ENCODE measurements at regions not wholly inside any gene's neighbourhood (a gene's known extent, or its start where the extent isn't known, plus 50 kb on each side); places are given as distances from the start of the nearest gene placed in this dataset.

DNA sequence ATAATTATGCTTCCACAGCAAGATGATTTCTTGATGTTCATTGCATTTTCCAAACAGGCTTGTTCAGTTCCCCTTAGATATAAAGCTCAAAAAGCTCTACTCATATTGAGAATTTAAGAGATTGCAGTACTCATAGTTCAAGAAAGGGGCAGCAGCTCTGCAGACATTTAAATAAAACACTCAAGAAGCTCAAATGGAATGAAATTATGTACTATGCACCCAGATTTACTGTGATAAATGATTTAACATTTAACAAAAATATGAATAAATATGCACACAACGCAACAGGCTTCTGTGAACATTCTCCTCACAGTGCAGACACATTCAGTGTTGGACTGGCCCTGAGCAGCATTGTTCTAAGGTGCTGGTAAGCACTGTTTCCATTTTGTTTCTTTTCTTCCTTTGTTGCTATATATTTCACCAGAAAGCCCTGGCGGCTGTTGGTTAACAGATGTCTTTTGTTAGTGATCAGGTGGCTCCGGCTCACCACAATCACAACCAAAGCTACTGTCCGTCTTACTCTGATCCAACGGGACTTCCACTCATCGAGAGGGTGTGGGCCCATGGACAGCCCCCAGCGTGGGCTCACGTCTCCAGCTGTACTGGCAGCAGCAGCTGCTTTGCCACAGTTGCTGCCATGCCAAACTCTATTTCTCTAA, 1440.3 kb downstream of the NCAM2 start:
- DNase-seq = no peak

DNA sequence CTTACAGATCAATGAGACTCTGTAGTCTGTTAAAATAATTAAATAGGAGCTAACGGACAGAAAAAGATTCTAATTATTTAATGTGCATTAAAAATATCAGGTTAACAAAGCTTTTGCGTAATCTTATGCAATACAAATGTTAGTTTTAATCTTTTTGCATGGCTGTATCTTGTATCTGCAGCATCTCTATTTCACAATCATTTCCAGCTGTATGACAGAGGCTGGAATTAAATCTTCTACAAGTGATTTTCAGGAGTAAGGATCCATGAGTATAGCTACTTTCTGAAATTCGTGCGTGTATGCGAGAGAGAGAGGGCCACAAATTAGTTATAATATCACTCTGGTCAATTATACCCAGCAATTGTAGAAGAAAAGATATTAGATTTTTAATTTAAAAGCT, 1446.8 kb downstream of the NCAM2 start:
- no peak for DNase-seq

DNA sequence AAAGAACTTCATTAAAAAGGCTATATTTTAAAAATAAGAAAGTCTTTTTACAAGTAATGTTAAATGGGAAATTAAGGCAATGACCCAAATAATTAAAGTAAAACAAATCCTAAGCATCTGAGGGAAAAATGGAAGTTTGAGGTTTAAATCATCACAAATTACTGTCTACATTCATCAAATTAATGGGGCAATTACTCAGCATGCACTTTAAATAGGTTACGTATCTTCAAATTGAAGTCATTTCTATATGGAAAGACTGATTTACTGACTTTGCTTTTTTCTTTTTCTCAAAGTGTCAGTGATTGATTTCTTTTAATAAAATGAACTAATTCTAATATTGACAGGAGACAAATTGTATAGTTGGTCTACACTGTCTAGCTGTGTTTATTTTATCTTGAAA, 1452.3 kb downstream of the NCAM2 start:
- DNase-seq = no peak

DNA sequence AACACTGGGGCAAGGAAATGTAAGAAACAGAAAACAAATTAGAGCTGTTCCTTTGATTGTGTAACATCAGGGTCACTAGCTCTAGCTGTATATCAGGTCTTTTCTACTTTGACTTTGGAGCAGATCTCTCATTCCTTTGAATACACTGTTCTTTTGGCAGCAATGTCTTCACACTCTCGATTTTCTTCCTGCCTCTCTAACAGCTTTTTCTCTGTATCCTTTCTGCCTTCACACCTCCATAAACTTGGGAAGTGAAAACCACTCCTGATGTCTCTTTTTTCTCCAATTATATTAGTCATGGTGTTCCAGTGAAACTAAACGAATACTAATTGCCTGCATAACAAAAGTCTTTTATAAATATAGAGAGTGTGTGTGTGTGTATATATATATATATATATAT, 1458.0 kb downstream of the NCAM2 start:
- no peak for DNase-seq

DNA sequence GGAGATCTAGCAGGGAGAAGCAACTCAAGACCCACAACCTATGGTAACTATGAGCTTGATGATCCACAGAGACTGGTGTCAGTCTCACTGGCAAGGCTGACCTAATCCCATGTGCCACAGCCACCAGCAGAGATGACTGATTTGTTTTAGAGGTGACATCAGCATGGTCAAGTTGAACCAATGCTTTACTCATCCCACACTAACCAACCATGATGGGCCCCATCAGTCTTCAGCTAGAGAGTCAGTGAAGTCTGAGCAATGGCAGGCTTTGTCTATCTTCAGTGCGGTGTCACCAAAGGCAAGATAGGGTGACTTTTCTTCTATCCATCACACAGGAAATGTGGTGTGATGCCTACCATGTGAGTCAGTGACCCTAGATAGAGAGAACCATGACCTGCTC, 1470.7 kb downstream of the NCAM2 start:
- DNase-seq = no peak

DNA sequence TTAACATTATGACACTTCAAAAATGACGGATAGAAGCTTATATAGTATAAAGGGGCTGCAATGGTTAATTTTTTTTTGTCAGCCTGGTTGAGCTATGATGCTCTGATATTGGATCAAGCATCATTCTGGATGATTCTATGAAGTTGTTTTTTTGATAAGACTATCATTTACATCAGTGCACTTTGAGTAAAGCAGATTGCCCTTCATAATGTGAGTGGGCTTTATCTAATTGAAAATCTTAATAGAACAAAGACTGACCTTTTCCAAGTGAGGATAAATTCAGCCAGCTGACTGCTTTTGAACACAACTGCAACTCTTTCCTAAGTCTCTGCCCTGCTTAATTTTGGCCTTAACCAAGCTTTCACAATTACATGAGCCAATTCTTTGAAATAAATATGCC, 1476.2 kb downstream of the NCAM2 start:
- DNase-seq = no peak

DNA sequence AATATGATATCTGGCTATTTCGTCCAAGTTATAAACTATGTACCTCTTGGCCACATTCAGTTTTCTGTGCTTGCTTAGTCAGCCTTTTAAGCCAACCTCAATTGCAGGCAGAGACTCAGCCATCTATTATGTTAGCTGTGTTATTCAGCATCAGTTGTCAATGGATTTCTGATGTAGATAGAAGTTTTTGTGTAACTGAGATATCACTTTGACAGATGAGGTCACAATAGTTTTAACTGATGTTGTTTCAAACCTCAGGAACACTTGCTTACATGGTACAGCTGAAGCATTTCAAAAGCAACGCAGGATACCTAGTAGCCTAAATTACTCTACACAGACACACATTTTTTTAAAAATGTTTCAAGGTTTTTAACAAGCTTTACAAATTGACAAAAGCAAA, 1478.0 kb downstream of the NCAM2 start:
- no peak for DNase-seq

DNA sequence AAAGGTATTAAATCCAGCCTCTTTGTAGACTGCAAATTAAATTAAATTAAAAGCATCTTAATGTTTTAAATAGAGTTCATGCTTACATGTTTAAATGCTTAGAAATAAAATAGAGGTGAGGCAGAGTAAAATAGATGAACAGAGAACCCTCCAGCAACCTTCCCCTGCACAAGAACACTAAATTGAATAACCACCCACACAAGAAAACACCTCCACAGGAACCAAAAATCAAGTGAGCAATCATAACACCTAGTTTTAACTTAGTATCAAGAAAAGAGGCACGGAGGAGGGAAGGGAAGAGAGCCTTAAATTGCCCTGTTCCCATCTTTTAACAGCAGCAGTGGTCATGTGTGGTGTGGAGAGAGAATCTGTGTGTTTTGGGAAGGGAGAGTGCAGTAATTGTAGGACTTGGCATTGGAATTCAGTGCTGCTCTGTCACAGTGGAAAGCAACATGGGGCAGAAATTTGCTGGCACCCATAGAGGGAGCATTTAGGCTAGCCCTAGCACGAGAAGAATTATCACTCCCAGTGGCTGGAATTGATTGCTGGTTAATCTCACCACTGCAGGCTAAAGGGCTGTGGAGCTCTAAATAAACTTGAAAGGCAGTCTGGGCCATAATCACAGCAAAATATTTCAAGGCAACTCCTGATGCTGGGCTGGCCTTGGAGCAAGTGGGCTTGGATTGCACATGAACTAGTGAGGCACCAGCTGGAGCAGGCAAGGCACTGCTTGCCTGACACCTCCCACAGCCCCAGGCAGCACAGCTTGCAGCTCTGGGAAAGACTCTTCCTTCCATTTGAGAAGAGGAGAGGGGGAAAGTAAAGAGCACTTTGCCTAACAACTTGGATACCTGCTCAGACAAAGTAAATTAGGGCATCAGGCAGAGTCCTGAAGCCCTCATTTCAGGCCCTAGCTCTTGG, 1478.8 kb downstream of the NCAM2 start:
- DNase-seq = no peak

DNA sequence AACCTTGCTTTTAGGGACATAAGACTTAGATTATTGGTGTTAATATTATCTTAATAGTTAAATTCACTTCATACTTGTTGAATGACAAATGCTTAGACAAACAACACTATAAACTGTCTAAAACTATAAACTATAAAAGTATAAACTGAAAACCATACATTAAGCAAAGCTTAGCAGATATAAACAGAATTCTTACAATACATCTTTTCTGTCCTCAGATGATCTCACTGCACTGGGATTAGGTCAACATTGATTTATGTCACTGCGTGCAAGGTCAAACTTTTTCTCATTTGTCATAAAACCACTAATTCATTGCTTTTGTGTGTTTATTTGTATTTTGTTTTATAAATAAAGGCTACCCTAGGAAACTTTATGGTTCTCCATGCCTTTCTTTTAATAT, 1491.8 kb downstream of the NCAM2 start:
- no peak for DNase-seq

DNA sequence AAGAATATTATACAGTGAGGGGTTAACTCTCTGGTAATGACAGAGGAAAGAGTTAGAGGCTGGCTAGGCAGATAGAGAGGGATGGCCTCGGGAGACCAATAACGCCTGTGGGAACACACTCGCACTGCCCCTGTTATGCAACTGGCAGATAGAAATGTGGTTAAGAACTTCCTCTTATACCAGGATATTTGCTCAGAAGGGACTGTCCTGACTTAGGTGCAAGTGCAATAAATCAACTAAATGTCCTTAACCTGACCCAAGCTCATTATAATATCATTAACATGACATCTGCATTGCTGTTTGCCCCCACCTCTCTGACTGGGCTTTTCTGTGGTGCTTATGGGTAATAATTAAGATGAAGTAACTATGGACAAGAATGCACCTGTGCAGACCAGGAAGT, 1518.0 kb downstream of the NCAM2 start:
- no peak for DNase-seq

DNA sequence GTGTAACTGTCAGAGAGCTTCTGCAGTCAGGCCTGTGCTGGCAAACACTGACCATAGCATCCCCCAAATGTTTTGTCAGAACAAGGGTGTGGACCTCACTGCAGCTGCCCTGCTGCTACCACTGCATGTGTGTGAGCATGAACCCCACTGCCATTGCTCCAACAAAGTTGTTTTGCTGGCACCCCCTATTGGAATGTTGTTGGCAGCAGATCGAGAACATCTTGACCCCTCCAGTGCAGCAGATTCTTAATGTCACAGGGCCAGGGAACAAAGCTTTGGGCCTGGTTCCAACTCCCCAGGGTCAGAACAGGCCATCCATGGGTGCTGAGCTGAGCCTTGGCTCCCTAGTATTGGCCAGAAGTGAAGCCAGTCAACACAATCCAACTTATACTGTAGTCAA, 1537.4 kb downstream of the NCAM2 start:
- DNase-seq = no peak

DNA sequence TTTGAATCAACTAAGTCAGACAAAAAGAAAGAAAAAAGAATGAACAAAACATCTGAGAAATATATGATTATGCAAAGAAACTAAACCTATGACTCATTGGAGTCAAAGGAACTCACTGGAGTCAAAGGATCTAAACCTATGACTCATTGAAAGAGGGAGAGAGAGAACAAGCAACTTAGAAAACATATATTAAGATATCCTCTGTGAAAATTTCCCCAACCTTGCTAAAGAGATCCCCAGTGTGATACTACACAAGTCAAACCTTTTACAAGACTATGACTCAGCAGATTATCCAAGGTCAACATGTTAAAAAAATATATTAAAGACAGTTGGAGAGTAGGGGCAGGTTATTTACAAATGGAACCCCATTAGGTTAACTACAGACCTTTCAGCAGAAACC, 1538.3 kb downstream of the NCAM2 start:
- no peak for DNase-seq

DNA sequence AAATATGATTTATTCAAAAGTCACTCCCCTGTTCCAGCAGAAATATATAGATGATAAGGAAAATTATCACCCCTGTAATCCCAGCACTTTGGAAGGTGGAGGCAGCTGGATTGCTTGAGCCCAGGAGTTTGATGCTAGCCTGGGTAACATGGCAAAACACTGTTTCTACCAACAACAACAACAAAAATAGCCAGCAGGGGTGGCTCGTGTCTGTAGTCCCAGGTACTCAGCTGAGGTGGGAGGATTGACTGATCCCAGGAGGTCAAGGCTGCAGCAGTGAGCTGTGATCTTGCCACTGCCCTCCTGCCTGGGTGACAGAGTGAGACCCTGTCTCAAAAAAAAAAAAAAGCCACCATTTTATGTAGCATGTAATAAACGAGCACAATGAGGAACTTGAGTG, 1546.5 kb downstream of the NCAM2 start:
- no peak for DNase-seq

DNA sequence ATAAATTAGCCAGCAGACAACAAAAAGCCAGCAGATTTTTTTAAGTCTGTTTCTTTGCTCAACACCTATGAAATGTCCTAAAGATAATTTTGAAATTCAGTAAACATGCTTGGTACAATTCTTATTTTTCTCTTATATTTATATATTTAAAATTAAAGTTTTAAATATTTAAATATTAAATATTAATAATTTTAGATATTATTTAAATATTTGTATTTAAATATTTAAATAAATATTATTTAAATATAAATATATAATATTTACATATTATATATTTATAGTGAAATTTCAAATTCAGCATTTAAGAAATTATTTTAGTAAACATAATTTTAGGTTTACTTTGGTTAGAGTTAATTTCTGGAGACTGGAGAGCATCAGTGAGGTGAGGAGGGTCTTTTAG, 1554.2 kb downstream of the NCAM2 start:
- DNase-seq = no peak

DNA sequence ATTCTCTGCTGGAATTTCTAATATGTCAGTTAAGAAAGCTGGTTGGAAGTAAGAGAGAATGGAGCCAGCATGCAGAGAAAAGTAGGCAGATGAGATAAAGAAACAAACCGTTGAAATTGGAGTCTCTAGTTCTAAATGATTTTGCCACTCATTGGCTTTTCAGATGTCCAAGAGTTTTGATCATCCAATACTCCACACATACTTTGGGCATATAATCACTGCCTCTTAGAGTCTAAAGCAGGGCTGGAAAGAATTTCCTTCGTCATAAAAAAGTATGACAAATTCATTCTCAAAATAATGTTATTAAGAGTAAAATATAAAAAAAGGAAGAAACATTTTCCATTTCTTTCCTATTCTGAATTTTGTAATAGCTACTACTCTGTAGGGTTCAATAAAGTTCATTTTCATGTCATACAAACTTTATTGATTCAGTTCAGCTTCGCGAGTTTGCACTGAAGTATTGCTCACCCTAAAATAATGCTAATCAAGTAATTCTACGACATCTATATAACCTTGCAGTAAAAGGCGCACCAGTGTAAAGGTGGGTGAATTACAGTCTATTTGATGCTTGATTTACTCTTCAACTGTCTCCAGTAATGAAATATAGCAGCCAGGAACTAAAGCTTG, 1556.6 kb downstream of the NCAM2 start:
- DNase-seq = no peak

DNA sequence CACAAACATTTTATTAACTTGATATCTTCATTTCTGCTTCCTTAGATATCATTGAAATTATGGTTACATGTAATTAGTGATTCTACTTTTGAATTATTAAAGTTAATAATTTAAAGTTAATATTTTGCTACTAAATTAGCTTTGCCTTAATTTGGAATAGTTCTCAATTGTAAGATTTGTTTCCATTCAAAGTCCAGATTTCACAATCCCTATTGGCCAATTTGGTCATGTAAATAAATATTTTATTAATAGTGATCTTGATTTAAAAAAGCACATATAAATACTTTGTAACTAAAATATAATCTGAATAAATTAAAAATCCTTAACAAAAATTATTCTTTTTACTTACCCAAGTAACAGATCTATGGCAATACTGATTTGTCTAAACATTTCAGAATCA, 1558.6 kb downstream of the NCAM2 start:
- DNase-seq = no peak

DNA sequence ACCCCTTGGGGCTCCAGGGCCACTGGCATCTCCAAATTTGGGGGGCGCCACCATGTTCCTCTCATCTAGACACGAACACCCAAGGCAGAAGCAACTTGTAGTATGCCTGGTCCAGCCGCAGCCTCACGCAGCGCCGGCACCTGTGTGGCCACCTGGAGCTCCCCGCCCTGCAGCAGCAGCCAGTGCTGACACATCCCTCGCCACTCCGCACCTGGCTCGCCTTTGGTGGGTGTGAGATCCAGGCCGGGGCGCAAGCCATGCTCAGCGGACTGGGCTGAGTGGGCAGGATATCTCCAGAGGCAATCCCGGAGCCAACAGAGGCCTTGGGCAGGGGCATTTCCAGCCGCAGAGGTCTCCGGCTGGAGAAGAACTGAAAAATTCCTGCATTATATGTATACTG, 1563.7 kb downstream of the NCAM2 start:
- DNase-seq = no peak

DNA sequence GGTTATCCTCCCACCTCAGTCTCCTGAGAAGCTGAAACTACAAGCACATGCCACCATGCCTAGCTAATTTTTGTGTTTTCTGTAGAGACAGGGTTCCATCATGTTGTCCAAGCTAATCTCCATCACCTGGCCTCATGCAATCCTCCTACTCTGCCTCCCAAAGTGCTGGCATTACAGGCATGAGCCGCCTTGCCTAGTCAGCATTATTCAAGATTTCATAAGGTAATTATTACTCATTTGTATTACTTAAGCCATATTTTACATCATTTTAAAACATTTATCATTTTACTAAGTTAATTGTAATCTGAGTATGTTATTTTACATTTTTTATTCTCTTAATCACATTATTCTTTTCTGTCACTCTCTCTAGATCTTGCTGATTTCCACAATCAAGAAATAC, 1575.6 kb downstream of the NCAM2 start:
- DNase-seq = no peak

DNA sequence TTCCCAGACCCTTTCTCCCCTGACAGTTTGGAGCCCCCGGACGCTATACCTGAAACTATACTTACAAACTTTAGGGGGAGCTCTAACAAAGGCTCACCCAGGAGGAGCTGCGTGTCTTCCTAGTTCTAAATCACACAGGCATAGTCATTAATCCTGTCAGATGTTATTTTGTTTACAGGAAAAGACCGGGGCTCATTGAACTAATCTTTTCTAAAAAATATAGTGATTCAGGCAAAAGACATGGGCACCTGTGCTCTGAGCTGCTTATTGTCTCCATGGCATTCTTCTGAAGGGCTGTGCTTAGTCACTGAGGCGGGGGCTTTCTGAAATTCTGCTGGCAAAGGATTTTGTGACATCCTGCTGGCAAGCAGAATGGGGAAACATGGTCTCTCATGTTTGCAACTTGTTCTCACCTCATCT, 1577.0 kb downstream of the NCAM2 start:
- DNase-seq = peak; percentile 40

DNA sequence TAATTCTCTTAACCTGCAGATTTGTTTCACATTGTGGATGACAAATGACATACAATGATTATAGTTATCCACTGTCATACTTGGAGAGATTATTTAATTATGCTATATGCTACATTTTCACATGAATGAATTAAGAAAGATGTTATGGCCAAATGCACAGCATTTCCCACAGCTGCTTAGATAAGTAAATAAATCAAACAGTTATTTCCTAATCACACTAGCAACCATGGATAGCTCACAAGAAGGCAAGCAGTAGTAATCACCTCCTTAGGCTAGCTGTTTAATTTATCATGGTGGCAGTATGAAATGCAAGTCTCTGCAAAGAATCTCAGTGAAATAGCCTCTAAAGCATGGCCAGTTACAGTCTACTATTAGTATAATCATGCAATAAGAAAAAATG, 1581.5 kb downstream of the NCAM2 start:
- DNase-seq = no peak

DNA sequence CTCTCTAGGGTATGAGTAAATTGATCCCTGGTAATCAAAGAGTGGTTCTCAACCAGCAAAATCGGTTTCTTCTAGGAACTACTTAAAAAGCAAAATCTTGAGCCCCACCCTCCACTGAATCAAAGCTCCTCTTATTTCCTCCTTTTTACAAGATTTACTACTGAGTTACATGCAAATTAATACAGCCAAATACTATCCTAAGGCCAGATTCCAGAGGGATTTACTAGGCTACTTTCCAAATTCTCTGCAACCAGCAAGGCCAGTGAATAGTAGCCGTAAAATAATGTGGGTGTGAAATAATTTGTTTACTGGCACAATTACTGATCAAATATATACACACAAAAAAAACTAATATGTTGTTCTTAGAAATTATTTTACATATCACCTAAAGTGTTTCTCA, 1583.8 kb downstream of the NCAM2 start:
- DNase-seq = no peak

DNA sequence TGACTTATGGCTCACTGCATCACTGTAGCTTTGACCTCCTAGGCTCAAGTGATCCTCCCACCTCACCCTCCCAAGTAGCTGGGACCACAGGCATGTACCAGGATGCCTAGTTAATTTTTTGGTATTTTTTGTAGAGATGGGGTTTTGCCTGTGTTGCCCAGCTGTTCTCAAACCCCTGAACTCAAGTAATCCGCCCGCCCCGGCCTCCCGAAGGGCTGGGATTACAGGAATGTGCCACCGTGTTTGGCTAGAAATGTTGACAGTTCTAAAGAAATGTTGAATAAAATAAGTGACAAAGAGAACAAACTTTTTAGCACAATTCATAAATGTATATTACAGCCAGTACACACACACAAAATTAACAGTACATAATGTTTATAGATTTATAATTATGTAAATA, 1586.1 kb downstream of the NCAM2 start:
- DNase-seq = no peak

DNA sequence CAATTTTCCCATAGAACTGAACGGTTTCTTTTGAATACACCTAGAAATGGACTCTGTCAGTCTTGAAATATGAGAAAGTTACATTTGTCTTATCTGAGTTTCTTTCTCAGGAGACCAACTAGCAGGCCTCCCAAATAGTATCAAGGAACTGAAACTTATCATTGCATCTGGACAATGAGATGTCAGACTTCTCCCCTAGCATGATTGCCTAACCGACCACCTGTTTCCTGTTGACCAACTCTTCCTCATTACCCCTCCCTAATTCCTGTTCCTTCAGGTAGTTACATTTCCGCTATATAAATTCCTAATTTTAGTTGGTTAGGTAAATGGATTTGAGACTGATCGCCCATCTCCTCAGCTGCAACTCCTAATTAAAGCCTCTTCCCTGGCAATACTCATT, 1587.3 kb downstream of the NCAM2 start:
- no peak for DNase-seq

DNA sequence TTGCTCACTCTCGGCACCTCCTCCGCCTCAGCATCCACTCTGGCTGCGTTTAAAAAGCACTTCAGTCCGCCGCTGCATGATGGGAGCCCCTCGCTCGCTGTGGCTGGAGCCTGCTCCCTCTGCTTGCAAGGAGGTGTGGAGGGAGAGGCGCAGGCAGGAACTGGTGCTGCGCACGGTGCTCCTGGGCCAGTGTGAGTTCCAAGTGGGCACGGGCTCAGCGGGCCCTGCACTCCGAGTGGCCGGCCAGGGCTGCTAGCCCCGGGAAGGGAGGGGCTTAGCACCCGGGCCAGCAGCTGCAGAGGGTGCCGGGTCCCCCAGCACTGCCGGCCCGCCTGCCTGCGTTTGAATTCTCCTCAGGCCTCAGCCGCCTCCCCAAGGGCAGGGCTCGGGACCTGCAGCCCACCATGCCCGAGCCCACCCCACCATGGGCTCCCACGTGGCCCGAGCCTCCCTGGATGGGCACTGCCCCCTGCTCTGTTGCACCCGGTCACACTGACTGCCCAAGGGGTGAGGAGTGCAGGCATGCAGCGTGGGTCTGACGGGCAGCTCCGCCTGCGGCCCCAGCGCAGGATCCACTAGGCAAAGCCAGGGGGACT, 1599.5 kb downstream of the NCAM2 start:
- no peak for DNase-seq

Measured in NCI-H524 treated with DMSO at 0.1 percent for 48 hours (cell line).